ENCODE measurements at regions not wholly inside any gene's neighbourhood (a gene's known extent, or its start where the extent isn't known, plus 50 kb on each side); places are given as distances from the start of the nearest gene placed in this dataset.

DNA sequence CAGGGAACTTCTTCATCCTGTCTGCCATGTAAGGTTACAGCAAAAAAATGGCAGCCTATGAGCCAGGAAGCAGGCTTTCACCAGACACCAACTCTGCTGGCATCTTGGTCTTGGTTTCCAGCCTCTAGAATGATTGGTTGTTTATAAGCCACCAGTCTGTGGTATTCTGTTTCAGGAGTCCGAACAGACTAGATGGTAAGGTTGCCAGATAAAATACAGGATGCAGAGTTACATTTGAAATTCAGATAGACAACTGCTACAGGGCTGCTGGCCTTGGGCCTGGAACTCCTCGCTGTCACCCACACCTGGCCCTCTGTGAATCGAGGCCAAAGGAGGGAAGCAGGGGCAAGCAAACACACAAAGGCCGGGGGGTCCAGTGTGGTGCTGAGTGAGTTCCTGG, 478.8 kb upstream of the CCL2 start:
- DNase-seq (ENCODE audit: low read depth in 2 of 2): no peak

DNA sequence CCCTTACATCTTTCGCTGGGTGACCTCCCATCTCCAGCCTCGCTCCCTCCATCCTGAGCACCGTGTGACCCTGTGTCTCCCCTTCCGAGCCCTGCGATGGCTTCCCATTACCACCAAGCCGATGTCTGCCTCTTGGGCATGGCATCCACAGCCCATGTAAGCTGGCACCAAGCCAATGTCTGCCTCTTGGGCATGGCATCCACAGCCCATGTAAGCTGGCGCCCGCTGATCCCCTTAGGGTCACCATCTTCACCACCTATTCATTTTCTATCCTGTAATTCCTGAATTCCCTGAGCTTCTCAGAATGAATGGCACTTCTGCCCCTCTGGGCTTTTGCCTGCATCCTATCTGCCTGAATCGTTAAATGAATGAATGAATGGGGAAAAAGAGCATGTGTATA, 478.2 kb upstream of the CCL2 start:
- no peak for DNase-seq (ENCODE audit: low read depth in 2 of 2)

GRCh38 chr17:33777674-33778073, 477.4 kb upstream of the CCL2 start:
- DNase-seq (ENCODE audit: low read depth in 2 of 2): no peak

DNA sequence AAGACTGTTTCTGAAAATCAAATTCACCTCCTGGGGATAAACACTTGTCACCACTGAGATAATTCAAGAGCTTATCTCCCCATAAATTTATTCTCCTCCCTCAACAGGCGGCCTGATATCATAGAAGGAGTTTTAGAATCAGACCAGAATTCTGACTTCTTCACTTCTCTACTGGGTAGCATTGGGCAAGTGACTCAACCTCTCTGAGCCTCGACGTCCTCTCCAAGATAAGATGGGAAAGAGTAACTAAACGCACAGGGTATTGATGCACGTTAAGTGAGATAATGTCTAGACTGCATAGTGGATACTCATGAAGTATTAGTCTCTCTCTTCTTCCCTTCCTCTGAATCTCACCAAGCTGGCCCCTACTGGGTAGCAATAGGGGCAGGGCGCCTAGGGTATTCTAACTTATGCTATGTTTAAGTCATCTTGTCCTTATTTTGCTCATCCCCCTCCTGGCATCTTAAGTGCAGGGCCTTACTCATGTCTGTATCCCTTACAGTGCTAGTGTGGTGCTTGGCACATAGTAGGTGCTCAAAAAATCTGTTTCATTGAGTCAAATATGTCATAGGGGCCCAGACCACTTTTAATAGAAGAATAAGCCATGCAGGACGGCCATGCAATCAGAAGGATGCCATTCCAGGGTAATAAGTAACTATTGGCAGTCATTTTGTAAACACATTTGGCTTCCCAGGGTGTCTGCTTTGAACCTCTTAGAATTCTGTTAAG, 476.4 kb upstream of the CCL2 start:
- no peak for DNase-seq (ENCODE audit: low read depth in 2 of 2)

GRCh38 chr17:33779234-33779591, 475.9 kb upstream of the CCL2 start:
- DNase-seq (ENCODE audit: low read depth in 2 of 2): peak; percentile 3 to 4

DNA sequence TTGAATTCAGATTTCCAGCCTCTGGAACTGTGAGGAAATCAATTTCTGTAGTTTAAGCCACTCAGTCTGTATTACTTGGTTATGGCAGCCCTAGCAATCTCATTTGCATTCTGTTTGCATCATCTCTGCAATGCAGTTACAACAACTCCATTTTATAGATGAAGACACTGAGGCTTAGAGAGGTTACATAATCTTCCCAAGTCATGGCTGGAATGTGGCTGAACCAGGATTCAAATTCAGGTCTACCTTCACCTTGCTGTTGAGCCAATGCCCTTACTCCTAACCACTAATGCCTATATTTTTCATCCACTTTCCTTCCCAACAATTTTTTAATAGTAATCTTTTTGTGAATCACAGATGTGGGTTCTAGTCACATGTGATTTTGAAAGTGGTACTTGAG, 469.8 kb upstream of the CCL2 start:
- no peak for DNase-seq (ENCODE audit: low read depth in 2 of 2)

GRCh38 chr17:33786478-33786877, 468.6 kb upstream of the CCL2 start:
- no peak for DNase-seq (ENCODE audit: low read depth in 2 of 2)

DNA sequence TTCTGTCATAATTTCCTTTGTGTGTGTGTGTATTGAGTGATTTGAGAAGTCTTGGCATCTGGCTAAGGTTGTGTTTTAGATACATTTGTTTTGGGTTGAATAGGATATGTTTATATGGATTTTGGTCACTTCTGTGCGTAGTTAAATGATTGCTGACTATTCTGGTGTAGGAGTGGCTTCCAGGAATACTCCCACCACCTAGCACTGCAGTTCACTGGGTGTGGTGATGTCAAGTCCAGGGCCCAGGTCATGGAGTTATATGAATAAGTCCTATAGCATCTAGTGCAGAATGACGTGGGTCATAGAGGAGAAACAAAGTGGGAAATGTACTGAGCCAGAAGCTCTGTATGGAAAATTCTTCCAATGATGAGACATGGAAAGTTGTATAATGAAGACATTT, 465.4 kb upstream of the CCL2 start:
- no peak for DNase-seq (ENCODE audit: low read depth in 2 of 2)

- DNase-seq (ENCODE audit: low read depth in 2 of 2): no peak
Observed at GRCh38 chr17:33797181-33797580, 457.9 kb upstream of the CCL2 start.

DNA sequence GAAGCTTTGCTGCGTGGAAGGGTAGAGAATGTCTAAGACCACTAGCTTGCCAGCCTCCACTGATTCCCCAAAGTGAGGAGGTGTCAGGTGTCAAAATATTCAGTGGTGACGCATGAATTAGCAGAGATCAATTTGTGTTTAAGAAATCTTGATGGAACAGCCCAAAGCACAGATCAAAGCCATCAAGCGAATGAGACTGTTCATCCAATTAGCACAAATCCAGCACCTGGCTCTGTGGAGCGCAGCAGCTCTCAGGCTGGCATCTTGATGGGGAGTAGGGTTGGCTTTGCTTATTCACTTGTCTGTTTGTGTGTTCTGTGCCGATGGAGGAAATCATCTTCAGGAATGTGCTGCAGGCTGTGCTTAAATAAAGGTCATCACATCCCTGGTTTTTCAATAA, 456.8 kb upstream of the CCL2 start:
- no peak for DNase-seq (ENCODE audit: low read depth in 2 of 2)

- no peak for DNase-seq (ENCODE audit: low read depth in 2 of 2)
Observed at GRCh38 chr17:33802349-33803198, 452.5 kb upstream of the CCL2 start.

GRCh38 chr17:33803199-33803685, 451.8 kb upstream of the CCL2 start:
- DNase-seq (ENCODE audit: low read depth in 2 of 2): no peak

- no peak for DNase-seq (ENCODE audit: low read depth in 2 of 2)
Observed at GRCh38 chr17:33803686-33804085, 451.4 kb upstream of the CCL2 start.

DNA sequence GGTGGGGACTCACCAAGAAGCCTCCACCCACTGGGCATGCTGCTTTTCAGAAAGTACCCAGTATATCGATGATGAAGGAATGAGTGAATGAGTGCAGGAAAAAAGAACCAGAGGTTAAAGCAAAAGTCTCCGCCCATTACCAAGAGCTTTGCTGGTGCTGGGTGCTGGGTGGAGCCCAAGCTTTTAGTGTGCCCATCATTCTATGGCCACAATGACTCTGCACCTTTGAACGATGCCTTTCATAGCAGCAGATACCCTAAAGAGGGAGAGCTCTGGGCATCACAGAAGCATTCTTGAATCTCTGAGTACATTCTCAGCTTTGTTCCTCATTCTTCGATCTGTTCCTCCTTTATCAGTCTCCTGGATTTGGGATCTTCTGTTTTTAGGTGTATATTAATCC, 450.7 kb upstream of the CCL2 start:
- DNase-seq (ENCODE audit: low read depth in 2 of 2): no peak

- DNase-seq (ENCODE audit: low read depth in 2 of 2): no peak
Observed at GRCh38 chr17:33806631-33807030, 448.5 kb upstream of the CCL2 start.

DNA sequence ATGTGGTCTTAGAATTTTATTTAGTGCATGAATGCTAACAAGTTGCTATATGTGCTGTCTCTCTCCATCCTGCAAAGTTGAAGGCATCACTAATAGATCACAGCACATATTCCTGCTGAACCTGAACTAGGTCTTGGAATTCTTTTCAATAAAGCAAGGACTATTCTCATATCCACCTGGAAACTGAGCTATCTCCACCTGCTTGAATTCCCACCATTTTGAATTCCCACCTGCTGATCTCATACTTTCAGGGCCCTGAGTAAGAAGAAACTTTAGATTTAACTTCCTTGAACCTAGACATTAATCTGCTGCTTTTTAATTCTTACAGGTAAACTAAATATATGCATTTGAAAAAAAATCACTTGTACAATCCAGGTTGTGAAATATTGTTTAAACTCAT, 445.3 kb upstream of the CCL2 start:
- no peak for DNase-seq (ENCODE audit: low read depth in 2 of 2)

DNA sequence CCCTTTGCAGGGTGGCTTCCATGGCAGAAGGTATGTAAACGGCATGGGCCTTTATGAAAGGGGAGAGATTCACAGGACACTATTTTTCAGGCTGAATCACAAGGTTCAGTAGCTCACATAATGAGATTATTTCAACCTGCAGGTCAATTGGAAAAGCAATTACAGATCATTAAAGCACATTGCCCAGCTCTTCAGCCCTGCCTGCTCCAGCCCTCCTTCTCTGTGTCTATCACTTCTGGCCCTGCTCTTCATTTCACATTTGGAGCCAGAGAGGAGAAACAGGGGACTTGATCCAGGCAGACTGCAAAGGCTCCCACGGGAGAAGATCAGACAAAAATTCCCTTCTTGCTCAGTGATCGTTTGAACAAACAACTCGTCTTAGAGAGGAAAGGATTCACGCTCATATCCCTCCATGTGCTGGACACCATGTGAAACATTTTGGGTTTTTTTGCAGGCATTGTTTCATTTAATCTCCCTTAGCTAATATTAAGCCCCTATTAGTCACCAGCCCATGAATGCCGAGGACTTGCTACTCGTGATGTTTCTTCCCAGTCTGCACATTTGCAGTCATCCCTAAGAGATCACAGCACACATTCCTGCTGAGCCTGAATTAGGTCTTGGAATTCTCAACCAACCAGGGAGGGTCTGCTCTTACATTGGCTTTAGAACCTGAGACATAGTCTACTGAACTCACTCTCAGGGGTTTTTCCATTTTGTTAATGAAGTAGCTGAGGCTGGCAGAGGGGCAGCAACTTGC, 443.9 kb upstream of the CCL2 start:
- no peak for DNase-seq (ENCODE audit: low read depth in 2 of 2)

DNA sequence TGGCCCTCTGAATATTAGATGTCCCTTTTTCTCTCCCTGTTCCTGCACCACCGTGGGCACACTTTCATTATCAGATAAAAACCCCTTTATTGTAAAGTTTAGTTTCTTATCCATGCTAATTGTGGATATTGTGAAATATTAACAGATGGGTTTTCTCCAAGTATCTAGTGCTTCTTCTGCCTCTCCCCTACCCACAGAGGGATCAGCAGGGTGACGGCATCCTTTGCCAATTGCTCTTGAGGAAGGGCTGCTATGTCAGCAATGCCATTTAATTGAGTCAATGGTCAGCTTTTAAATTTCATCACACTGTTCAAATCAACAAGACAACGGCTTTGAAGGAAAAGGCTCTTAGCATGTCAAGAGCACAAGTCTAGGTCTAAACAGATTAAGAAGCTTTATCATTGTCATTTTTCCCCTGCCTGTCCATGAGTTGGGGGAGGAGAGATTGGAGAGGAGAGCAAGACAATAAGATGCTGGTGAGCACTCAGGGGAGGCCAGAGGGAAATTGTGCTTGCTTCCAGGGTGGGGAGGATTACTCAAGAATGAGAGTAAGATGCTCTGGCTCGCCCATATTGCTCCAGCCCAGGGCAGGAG, 443.0 kb upstream of the CCL2 start:
- no peak for DNase-seq (ENCODE audit: low read depth in 2 of 2)

- no peak for DNase-seq (ENCODE audit: low read depth in 2 of 2)
Observed at GRCh38 chr17:33814852-33815251, 440.2 kb upstream of the CCL2 start.

GRCh38 chr17:33816036-33816435, 439.0 kb upstream of the CCL2 start:
- no peak for DNase-seq (ENCODE audit: low read depth in 2 of 2)

- DNase-seq (ENCODE audit: low read depth in 2 of 2): no peak
Observed at GRCh38 chr17:33816842-33817617, 438.1 kb upstream of the CCL2 start.

Data from stimulated activated CD8-positive, alpha-beta memory T cell treated with anti-CD3 and anti-CD28 coated beads, Interleukin-15, amount 100 ng/mL, for 48 hours (primary cell).